Neural cell (in vitro differentiated cells): ENCODE measurements at regions not wholly inside any gene's neighbourhood (a gene's known extent, or its start where the extent isn't known, plus 50 kb on each side); places are given as distances from the start of the nearest gene placed in this dataset.

Source experiments
- CTCF ChIP-seq: fragments of 450-650 bp; IDR thresholded peaks from 2 replicates; pipeline ENCODE4 v1.5.1; 2014; ENCODE audit warnings: antibody characterized with exemption, mild to moderate bottlenecking, moderate library complexity; ENCODE audit not compliant: poor library complexity, severe bottlenecking
- EP300 ChIP-seq: fragments of 450-650 bp; conservative IDR thresholded peaks from 2 replicates; pipeline ENCODE4 v1.6.1; 2014; ENCODE audit warnings: antibody characterized with exemption, mild to moderate bottlenecking, moderate library complexity; ENCODE audit not compliant: poor library complexity, severe bottlenecking
- EZH2 ChIP-seq: fragments of 200-600, 300-800 bp; shearing (Covaris generic), sonication (generic); IDR thresholded peaks from 2 replicates; pipeline ENCODE4 v1.6.1; 2014; ENCODE audit warnings: antibody characterized with exemption, low read length, borderline replicate concordance, mild to moderate bottlenecking; ENCODE audit not compliant: insufficient read depth, poor library complexity, severe bottlenecking
- MXI1 ChIP-seq: fragments of 450-650 bp; conservative IDR thresholded peaks from 2 replicates; pipeline ENCODE4 v1.6.1; 2014; ENCODE audit warnings: antibody characterized with exemption, mild to moderate bottlenecking; ENCODE audit not compliant: poor library complexity, severe bottlenecking
- POLR2AphosphoS5 ChIP-seq: IDR thresholded peaks from 2 replicates; pipeline ENCODE4 v1.6.1; 2012
- RAD21 ChIP-seq: fragments of 450-650 bp; conservative IDR thresholded peaks from 2 replicates; pipeline ENCODE4 v1.6.1; 2014; ENCODE audit warnings: antibody characterized with exemption, mild to moderate bottlenecking, moderate library complexity
- REST ChIP-seq: IDR thresholded peaks from 2 replicates; pipeline ENCODE4 v1.6.1; 2012; ENCODE audit warnings: borderline replicate concordance
- SMC3 ChIP-seq: fragments of 450-650 bp; conservative IDR thresholded peaks from 2 replicates; pipeline ENCODE4 v1.6.1; 2014; ENCODE audit warnings: antibody characterized with exemption, mild to moderate bottlenecking, moderate library complexity; ENCODE audit not compliant: poor library complexity
- TAF1 ChIP-seq: IDR thresholded peaks from 2 replicates; pipeline ENCODE4 v1.6.1; 2012; ENCODE audit warnings: low read depth

- TF ChIP-seq POLR2AphosphoS5 (no peak), CTCF (no peak), EZH2 (no peak), REST (no peak), EP300 (no peak), SMC3 (no peak), RAD21 (no peak), MXI1 (no peak), TAF1 (no peak)
Observed at GRCh38 chr5:68499987-68500386, 284.4 kb downstream of the PIK3R1 start.
